GM10248 (cell line): ENCODE measurements at regions not wholly inside any gene's neighbourhood (a gene's known extent, or its start where the extent isn't known, plus 50 kb on each side); places are given as distances from the start of the nearest gene placed in this dataset.
"Not testable (repeated sequence)": the region's sequence is repeated elsewhere in the genome, so short reads cannot be mapped to it uniquely, and the experiment has no call there.

Experiments used
- CTCF ChIA-PET: fragments of 300-600 bp; sonication (Branson Sonifier 250); formaldehyde crosslinking; extraction: SDS; loops from one replicate; lab custom pipeline; 2021; ENCODE audit warnings: antibody characterized with exemption; lab: Yijun Ruan, JAX
- POLR2A ChIA-PET: fragments of 350-650 bp; sonication (Branson Sonifier 250); formaldehyde crosslinking; extraction: SDS; loops from one replicate; lab custom pipeline; 2020; ENCODE audit warnings: antibody characterized with exemption; lab: Yijun Ruan, JAX
- DNase-seq: peaks from one replicate; pipeline ENCODE4 v3.0.0; 2012; ENCODE audit errors: extremely low spot score
- TF ChIP-seq, protein P1 (sequence below): IDR thresholded peaks from 2 replicates; pipeline ENCODE4 v1.5.1; 2012; ENCODE audit warnings: mild to moderate bottlenecking, low read depth; ENCODE audit errors: extremely low read depth, missing control alignments, control extremely low read depth

DNA sequence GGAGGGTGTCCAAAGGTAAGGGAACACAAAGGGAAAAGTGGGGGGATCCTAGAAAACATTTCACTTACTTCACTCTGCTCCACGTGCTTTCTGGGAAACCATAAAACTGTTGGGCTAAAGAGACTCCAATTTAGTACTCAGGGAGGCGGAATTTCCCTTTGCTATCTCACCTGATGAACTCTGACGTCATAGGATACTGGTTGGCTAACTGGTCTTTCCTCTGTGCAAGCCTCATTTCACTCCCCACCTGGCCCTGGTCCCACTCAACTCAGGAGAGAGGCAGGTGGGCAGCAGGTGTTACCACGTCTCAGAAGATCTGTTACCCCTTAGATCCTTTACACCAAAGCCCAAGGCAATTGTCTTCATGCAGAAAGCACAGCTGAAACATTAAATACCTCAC is 51.8 kb upstream of the PMAIP1 start:
- ChIA-PET CTCF (interaction anchor here (1.0 to 2.4 kb wide), 6 partner anchors 9 to 148 kb away, joined by 3 to 7 read pairs (median 4); no protein-coding TSS in a partner anchor), POLR2A (interaction anchor here (2.1 kb wide), 1 partner anchor 52 kb away, joined by 11 read pairs; the partner anchor contains the start of gene PMAIP1)
- TF ChIP-seq, protein P1, sequence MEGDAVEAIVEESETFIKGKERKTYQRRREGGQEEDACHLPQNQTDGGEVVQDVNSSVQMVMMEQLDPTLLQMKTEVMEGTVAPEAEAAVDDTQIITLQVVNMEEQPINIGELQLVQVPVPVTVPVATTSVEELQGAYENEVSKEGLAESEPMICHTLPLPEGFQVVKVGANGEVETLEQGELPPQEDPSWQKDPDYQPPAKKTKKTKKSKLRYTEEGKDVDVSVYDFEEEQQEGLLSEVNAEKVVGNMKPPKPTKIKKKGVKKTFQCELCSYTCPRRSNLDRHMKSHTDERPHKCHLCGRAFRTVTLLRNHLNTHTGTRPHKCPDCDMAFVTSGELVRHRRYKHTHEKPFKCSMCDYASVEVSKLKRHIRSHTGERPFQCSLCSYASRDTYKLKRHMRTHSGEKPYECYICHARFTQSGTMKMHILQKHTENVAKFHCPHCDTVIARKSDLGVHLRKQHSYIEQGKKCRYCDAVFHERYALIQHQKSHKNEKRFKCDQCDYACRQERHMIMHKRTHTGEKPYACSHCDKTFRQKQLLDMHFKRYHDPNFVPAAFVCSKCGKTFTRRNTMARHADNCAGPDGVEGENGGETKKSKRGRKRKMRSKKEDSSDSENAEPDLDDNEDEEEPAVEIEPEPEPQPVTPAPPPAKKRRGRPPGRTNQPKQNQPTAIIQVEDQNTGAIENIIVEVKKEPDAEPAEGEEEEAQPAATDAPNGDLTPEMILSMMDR: no peak
- DNase-seq: peak; percentile 69

DNA sequence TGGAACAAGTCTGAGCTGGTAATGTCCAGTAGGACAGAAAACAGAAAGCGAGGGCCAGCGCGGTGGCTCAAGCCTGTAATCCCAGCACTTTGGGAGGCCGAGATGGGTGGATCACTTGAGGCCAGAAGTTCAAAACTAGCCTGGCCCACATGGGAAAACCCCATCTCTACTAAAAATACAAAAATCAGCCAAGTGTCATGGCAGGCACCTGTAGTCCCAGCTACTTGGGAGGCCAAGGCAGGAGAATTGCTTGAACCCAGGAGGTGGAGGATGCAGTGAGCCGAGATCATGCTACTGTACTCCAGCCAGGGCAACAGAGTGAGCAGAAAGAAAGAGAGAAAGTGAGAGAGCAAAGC is 52.3 kb upstream of the PMAIP1 start:
- ChIA-PET POLR2A (interaction anchor here (2.1 kb wide), 1 partner anchor 53 kb away, joined by 11 read pairs; the partner anchor contains the start of gene PMAIP1), CTCF (interaction anchor here (1.1 to 1.8 kb wide), 2 partner anchors 11 to 106 kb away, joined by 4 to 10 read pairs; no protein-coding TSS in a partner anchor)
- not testable (repeated sequence) for DNase-seq

DNA sequence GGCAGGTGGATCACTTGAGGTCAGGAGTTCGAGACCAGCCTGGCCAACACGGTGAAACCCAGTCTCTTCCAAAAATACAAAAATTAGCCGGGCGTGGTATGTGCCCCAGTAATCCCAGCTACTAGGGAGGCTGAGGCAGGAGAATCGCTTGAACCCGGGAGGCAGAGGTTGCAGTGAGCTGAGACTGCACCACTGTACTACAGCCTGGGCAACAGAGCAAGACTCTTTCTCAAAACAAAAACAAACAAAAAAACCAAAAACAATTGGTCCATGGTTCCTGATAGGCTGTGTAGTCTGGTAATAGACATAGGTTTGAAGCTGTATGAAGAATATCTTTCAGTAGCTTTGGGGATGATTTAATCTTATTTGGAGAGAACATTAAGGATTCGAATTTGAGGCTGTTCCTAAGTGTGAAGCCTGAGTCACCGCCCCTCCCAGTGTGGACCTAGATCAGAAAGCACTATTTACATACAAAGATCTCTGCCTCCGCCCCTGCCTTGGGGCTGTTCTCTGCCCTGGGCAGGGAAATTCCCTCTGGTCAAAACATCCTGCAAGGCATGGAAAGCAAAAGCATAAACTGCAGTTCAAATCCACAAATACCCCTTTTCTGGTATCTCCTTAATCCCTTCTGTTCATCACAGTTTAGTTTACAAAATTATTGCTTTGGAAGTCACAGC is 52.8 kb upstream of the PMAIP1 start:
- TF ChIP-seq, protein P1: no peak
- POLR2A ChIA-PET: interaction anchor here (2.1 kb wide), 1 partner anchor 53 kb away, joined by 11 read pairs; the partner anchor contains the start of gene PMAIP1
- peak; percentile 86 for DNase-seq
- CTCF ChIA-PET: interaction anchor here (1.1 to 1.8 kb wide), 2 partner anchors 10 to 106 kb away, joined by 4 to 10 read pairs; no protein-coding TSS in a partner anchor

DNA sequence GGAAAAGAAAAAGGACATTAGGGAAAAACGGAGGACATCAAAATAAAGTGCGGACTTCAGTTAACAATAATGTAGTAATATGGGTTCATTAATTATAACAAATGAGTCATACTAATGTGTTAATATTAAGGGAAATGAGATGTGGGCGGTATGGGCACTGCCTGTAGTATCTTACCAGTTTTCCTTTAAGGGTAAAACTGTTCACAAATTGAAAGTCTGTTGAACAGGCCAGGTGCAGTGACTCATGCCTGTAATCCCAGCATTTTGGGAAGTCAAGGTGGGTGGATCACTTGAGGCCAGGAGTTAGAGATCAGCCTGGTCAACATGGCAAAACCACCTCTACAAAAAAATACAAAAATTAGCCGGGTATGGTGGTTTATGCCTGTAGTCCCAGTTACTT is 56.8 kb upstream of the PMAIP1 start:
- ChIA-PET CTCF (no interaction called here), POLR2A (no interaction called here)
- TF ChIP-seq, protein P1: no peak
- no peak for DNase-seq

DNA sequence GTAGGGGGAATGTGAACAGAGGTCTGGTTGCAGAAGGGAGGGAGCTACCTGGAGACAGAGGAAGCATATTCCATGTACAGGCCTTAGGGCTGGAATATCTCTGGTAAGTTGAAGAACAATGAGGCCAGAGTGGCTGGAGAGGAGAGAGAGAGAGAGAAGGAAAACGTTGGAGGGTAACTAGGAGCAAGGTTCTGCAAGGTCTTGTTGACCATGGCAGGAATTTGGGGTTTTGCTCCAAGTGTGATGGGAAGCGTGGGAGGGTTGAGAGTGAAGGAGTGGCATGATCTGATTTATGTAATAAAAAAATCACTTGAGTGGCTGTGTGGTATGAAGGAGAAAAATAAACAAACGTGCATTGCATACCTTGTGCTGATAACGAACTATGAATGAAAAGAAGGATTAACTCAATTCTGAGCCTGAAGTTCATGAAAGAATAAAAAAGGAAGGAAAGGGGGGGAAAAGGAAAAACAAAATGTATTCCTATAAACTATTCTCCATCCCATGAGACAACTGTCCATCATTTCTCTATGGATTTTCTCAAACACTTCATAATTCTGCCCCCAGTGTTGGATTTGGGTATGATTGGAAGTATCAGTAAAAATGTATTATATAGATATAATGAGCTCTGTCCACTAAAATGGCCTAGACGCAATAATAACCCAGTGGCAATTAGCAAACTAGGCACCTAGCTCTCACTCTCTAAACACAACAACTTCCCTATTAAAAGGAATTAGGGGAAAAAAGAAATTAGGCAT is 59.7 kb upstream of the PMAIP1 start:
- TF ChIP-seq, protein P1: no peak
- DNase-seq: no peak
- ChIA-PET POLR2A (interaction anchor here (2.4 to 4.7 kb wide), 2 partner anchors 59 to 60 kb away, joined by 7 to 31 read pairs; partner anchors contain the start of gene PMAIP1), CTCF (interaction anchor here (0.8 to 3.6 kb wide), 15 partner anchors 10 to 155 kb away, joined by 3 to 16 read pairs (median 3); no protein-coding TSS in a partner anchor)

DNA sequence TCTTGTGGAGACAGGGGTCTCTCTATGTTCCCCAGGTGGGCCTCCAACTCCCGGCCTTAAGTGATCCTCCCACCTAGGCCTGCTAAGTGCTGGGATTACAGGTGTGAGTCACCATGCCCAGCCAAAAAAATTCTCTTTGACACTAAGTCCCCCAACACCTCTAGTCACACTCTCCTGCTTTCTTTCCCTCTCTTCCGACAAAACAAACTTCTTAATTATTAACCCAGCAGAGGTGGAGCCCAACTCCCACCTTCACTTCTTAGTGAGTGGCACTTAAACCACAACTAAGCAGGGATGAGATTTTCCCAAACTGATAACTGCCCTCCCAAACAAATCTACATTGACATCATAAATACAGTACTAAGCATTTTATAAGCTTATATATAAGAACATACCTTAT is 60.5 kb upstream of the PMAIP1 start:
- ChIA-PET POLR2A (interaction anchor here (4.7 kb wide), 1 partner anchor 61 kb away, joined by 31 read pairs; the partner anchor contains the start of gene PMAIP1), CTCF (interaction anchor here (0.9 to 3.6 kb wide), 12 partner anchors 9 to 156 kb away, joined by 3 to 16 read pairs (median 4); no protein-coding TSS in a partner anchor)
- DNase-seq: no peak
- TF ChIP-seq, protein P1: no peak
